ENCODE measurements at regions not wholly inside any gene's neighbourhood (a gene's known extent, or its start where the extent isn't known, plus 50 kb on each side); places are given as distances from the start of the nearest gene placed in this dataset.

DNA sequence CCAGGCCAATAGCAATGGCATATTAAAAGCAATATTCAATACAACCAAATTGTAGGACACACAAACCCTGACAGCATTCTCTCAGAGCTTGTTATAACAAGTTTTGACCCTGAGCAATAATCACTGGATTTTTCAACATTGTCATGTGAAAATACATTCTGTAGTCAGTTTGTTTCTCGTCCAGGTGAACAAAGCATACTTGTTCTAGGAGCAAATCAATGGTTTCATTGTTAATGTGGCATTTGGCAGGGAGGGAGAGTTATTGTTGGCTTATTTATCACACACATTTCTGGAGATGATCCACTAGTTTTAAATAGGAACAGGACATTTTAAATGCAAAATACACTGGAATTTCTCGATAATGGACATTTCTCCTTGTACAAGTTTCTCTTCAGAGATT is 69.9 kb upstream of the L3MBTL4 start:
- Histone ChIP-seq H3K4me1 (ENCODE audit: control insufficient read depth, extremely low read depth, insufficient read depth, low read length) (no peaks in the 10 kb centered on the region), H3K27ac (ENCODE audit: control insufficient read depth, insufficient read depth, low read length) (no peak overlapping the region), H3K9ac (ENCODE audit: control insufficient read depth, extremely low read depth, insufficient read depth, low read length) (no peak overlapping the region), H3K36me3 (ENCODE audit: control insufficient read depth in 2 of 2, extremely low read depth in 1 of 2, insufficient read depth in 2 of 2, low read length in 2 of 2) (no peaks in the 10 kb centered on the region), H3K79me2 (ENCODE audit: control insufficient read depth, insufficient read depth, low read length) (no peaks in the 10 kb centered on the region), H2AFZ (ENCODE audit: control insufficient read depth, low read length) (no peak overlapping the region), H4K20me1 (ENCODE audit: control insufficient read depth, extremely low read depth, insufficient read depth, low read length) (no peaks in the 10 kb centered on the region), H3K4me3 (ENCODE audit: control insufficient read depth in 2 of 3, extremely low read depth in 1 of 3, insufficient read depth in 2 of 3, low read depth in 1 of 3, low read length in 3 of 3) (no peak overlapping the region), H3K9me1 (ENCODE audit: control insufficient read depth, extremely low read depth, insufficient read depth, low read length) (no peaks in the 10 kb centered on the region), H3K27me3 (ENCODE audit: control insufficient read depth, extremely low read depth, insufficient read depth, low read length) (no peaks in the 10 kb centered on the region), H3K9me3 (ENCODE audit: control insufficient read depth, low read depth, low read length) (no peaks in the 10 kb centered on the region), H3K4me2 (ENCODE audit: control insufficient read depth, extremely low read depth, insufficient read depth, low read depth, low read length) (no peak overlapping the region)
- DNase-seq (ENCODE audit: low read depth, low spot score): no peak
- TF ChIP-seq, protein P1, sequence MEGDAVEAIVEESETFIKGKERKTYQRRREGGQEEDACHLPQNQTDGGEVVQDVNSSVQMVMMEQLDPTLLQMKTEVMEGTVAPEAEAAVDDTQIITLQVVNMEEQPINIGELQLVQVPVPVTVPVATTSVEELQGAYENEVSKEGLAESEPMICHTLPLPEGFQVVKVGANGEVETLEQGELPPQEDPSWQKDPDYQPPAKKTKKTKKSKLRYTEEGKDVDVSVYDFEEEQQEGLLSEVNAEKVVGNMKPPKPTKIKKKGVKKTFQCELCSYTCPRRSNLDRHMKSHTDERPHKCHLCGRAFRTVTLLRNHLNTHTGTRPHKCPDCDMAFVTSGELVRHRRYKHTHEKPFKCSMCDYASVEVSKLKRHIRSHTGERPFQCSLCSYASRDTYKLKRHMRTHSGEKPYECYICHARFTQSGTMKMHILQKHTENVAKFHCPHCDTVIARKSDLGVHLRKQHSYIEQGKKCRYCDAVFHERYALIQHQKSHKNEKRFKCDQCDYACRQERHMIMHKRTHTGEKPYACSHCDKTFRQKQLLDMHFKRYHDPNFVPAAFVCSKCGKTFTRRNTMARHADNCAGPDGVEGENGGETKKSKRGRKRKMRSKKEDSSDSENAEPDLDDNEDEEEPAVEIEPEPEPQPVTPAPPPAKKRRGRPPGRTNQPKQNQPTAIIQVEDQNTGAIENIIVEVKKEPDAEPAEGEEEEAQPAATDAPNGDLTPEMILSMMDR (optimal IDR thresholded peaks at IDR 0.05 in 1 of 3, IDR thresholded peaks at IDR 0.05 in 1 of 3, conservative IDR thresholded peaks at IDR 0.05 in 1 of 3; ENCODE audit: extremely low read depth in 1 of 3, insufficient read depth in 2 of 3, low read length in 3 of 3): no peak
- no peak for TF ChIP-seq EZH2 (IDR thresholded peaks at IDR 0.05; ENCODE audit: low read length)
- FAIRE-seq: no peak
- dilution Hi-C loops (cut with MboI; ENCODE audit: extremely low pct_ligation_motif_present, low sequenced_read_pairs): no loop called here

DNA sequence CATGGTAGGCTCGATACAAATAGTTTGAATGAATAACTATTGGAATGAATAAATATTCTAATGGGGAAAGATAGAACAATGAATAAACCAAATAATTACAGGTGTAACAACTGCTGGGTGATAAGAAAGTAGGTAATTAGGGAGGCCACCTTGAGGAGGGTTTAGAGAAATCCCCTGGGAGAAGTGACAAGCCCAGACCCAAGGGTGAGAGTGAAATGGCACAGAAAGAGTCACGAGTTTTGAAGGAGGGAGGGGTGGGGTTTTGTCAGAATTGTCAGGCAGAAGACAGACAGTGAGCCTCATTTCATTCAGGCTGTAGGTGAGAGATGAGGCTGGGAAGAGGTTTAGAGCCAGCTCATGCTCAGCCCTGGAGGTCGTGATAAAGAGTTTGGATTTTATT is 71.6 kb upstream of the L3MBTL4 start:
- no peak overlapping the region for H3K27ac ChIP-seq (ENCODE audit: control insufficient read depth, insufficient read depth, low read length)
- DNase-seq (ENCODE audit: low read depth, low spot score): no peak
- no peaks in the 10 kb centered on the region for H3K4me1 ChIP-seq (ENCODE audit: control insufficient read depth, extremely low read depth, insufficient read depth, low read length)
- H4K20me1 ChIP-seq (ENCODE audit: control insufficient read depth, extremely low read depth, insufficient read depth, low read length): no peaks in the 10 kb centered on the region
- no peak overlapping the region for H3K4me2 ChIP-seq (ENCODE audit: control insufficient read depth, extremely low read depth, insufficient read depth, low read depth, low read length)
- H3K79me2 ChIP-seq (ENCODE audit: control insufficient read depth, insufficient read depth, low read length): no peaks in the 10 kb centered on the region
- no peak overlapping the region for H2AFZ ChIP-seq (ENCODE audit: control insufficient read depth, low read length)
- no peaks in the 10 kb centered on the region for H3K9me3 ChIP-seq (ENCODE audit: control insufficient read depth, low read depth, low read length)
- no peaks in the 10 kb centered on the region for H3K36me3 ChIP-seq (ENCODE audit: control insufficient read depth in 2 of 2, extremely low read depth in 1 of 2, insufficient read depth in 2 of 2, low read length in 2 of 2)
- no peak overlapping the region for H3K4me3 ChIP-seq (ENCODE audit: control insufficient read depth in 2 of 3, extremely low read depth in 1 of 3, insufficient read depth in 2 of 3, low read depth in 1 of 3, low read length in 3 of 3)
- no peak for FAIRE-seq
- dilution Hi-C loops (cut with MboI; ENCODE audit: extremely low pct_ligation_motif_present, low sequenced_read_pairs): no loop called here
- H3K9ac ChIP-seq (ENCODE audit: control insufficient read depth, extremely low read depth, insufficient read depth, low read length): no peak overlapping the region
- no peaks in the 10 kb centered on the region for H3K27me3 ChIP-seq (ENCODE audit: control insufficient read depth, extremely low read depth, insufficient read depth, low read length)
- no peaks in the 10 kb centered on the region for H3K9me1 ChIP-seq (ENCODE audit: control insufficient read depth, extremely low read depth, insufficient read depth, low read length)
- no peak for TF ChIP-seq EZH2 (IDR thresholded peaks at IDR 0.05; ENCODE audit: low read length)
- TF ChIP-seq, protein P1 (optimal IDR thresholded peaks at IDR 0.05 in 1 of 3, IDR thresholded peaks at IDR 0.05 in 1 of 3, conservative IDR thresholded peaks at IDR 0.05 in 1 of 3; ENCODE audit: extremely low read depth in 1 of 3, insufficient read depth in 2 of 3, low read length in 3 of 3): no peak
